Skin epidermis (tissue), 12 donors: ENCODE measurements at regions not wholly inside any gene's neighbourhood (a gene's known extent, or its start where the extent isn't known, plus 50 kb on each side); places are given as distances from the start of the nearest gene placed in this dataset.
"Not testable (repeated sequence)": the region's sequence is repeated elsewhere in the genome, so short reads cannot be mapped to it uniquely, and the experiment has no call there.

ENCODE experiments used
- H3K27ac ChIP-seq, 21 experiments: fragments of 200-600 bp; sonication (generic) in 11 of 21; one replicate each; pipeline ENCODE4 v1.5.0; 2020; ENCODE audit warnings: mild to moderate bottlenecking in 3 of 21, inconsistent platforms in 2 of 21, moderate library complexity in 2 of 21
- H3K4me3 ChIP-seq, 7 experiments: fragments of 200-600 bp; sonication (generic) in 2 of 7; one replicate each; pipeline ENCODE4 v1.5.0; 2020; ENCODE audit warnings: inconsistent platforms in 2 of 7, mild to moderate bottlenecking in 2 of 7, moderate library complexity in 1 of 7

DNA sequence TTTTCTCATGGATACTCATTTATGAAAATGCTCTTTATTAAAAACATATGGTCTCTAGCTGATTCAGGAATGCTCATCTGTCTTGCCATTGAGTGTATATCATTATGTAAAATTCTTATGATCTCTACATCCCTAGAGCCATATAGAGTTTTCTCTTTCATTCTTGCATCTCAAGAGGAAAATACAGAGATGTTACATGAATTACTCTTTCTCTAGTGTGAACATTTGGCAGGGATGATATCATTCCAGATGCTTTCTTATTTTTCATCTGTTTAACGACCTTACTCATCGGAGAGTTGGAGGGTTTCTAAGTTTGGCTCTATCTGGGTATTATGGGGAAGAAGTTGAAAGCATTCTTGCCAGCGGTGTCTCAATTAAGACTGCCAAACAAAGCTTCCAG, 202.9 kb upstream of the SLC7A11 start:
- Histone ChIP-seq H3K4me3 (no peak overlapping the region), H3K27ac (peak overlapping the region in 1 of 21 experiments; percentile 23)

DNA sequence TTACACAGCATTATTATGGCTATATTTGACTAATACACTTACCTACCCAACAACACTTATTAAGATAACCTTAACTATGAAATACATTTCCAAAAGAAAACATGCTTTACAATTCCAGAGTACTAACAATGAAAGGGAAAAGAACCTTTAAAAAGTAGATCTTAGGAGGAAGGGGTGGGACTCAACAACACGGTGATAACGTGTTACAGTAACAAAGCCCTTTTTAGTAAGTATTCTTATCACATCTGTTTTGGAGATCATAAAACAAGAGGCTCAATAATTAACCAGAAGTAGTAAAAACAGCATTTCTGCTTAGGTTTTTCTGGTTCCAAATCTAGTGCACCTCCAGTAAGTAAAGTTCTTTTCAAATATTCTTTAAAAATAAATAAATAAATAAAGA, 202.1 kb upstream of the SLC7A11 start:
- H3K4me3 ChIP-seq = no peak overlapping the region
- no peak overlapping the region for H3K27ac ChIP-seq

DNA sequence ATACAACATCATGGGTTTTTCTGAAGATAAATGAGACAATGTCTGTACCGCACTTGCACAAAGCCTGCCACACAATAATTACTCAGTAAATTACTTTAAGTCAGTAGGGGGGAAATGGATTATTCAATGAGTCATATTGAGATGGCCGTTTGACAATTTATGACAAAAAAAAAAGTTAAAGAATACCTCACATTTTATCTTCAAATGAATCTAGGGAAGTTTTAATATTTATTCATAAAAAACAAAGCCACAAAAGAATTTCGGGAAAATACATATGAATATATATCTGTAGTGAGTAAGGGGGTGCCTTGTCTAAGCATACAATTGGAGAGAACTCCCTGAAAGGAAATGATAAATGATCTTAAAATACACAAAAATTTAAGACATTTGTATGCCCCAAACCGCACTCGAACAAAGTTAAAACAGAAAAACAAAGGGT, 197.0 kb upstream of the SLC7A11 start:
- Histone ChIP-seq H3K4me3 (no peak overlapping the region), H3K27ac (no peak overlapping the region)

DNA sequence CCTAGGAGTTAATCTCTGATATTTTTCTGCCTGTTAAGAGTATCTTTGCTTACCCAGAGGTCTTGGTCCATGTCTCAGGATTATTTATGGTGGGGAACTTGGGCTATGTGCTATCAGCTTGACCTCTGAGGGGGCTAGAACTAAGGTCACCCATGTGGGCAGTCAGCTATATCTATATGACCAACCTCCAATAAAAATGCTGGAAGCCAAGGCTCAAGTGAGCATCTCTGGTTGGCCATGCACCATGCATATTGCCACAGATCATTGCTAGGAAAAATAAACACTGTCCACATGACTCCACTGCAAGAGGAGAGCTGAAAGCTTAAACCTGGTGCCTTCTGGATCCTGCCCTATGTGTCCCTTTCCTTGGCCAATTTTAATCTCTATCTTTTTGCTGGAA, 196.5 kb upstream of the SLC7A11 start:
- no peak overlapping the region for H3K27ac ChIP-seq
- no peak overlapping the region for H3K4me3 ChIP-seq

DNA sequence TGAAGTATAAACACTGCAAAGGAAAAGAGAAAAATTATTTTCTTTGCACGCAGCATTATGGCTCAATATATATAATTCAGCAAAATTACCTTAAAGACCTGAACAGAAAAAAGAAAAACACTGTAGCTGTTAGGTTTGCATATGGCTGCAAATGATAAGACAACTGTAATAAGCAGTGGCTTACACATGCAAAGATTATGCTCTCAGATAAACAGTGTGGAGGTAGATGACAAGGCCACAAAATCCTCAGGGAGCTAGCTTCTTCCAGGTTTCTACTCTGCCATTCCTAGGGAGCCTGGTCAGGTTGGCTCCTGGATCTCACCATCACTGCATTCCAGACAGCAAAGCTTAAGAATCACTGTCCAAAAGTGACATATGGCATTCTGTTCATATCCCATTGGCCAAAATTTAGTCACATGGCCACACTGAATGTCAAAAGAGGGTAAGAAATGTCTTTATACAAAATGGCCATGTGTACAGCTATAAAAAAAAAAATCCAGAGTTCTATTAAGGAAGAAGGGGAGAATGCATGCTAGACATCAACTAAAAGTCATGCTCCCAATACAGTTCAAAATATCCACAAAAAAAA, 195.2 kb upstream of the SLC7A11 start:
- Histone ChIP-seq H3K27ac (no peak overlapping the region), H3K4me3 (no peak overlapping the region)

DNA sequence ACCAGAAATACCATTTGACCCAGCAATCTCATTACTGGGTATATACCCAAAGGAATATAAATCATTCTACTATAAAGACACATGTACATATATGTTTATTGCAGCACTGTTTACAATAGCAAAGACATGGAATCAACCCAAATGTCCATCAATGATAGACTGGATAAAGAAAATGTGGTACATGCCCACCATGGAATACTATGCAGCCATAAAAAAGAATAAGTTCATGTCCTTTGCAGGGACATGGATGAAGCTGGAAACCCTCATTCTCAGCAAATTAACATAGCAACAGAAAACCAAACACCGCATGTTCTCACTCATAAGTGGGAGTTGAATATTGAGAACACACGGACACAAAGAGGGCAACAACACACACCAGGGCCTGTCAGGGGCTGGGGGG, 193.6 kb upstream of the SLC7A11 start:
- not testable (repeated sequence) for H3K4me3 ChIP-seq, H3K27ac ChIP-seq

DNA sequence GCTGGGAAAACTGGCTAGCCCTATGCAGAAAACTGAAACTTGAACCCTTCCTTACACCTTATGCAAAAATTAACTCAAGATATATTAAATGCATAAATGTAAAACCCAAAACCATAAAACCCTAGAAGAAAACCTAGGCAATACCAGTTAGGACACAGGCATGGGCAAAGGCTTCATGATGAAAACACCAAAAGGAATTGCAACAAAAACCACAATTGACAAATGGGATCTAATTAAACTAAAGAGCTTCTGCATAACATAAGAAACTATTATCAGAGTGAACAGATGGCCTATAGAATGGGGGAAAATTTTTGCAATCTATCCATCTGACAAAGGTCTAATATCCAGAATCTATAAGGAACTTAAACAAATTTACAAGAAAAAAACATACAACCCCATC, 192.9 kb upstream of the SLC7A11 start:
- not testable (repeated sequence) for H3K27ac ChIP-seq, H3K4me3 ChIP-seq

DNA sequence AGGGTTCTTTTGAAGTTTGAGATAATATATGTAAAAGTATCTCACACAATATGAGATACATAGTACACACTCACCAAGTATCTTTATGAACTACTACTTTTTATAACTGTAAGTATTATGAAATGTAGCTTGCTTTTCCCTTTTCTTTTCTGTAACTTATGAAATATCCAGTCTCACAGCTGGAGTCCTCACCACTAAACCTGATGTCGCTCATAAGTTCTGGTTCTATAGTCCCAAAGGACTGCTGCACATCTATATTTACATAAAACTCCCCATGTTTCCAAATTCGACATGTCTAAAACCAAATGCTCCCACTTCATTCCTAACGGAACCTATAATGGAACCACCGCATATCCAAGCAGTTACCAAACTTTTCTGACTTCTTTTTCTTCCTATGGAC, 186.5 kb upstream of the SLC7A11 start:
- Histone ChIP-seq H3K27ac (no peak overlapping the region), H3K4me3 (no peak overlapping the region)

DNA sequence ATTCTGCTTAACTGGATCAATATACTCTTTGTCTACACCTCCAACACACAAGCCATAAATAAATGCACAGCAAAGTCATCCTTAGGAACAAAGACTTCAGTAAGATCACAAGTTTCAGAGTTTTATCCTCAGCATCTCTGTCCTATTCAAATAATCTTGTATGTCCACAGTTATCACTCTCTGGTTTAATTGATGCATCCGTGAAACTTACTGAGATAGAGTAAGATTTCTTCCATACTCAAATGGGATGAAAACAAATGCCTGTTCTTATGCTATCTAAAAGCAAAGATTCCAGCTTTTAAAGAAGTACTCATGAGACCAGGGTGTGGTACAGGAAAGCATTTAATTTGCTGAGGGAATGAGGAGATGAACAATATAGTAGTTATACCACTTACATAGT, 184.6 kb upstream of the SLC7A11 start:
- Histone ChIP-seq H3K27ac (no peak overlapping the region), H3K4me3 (no peak overlapping the region)

DNA sequence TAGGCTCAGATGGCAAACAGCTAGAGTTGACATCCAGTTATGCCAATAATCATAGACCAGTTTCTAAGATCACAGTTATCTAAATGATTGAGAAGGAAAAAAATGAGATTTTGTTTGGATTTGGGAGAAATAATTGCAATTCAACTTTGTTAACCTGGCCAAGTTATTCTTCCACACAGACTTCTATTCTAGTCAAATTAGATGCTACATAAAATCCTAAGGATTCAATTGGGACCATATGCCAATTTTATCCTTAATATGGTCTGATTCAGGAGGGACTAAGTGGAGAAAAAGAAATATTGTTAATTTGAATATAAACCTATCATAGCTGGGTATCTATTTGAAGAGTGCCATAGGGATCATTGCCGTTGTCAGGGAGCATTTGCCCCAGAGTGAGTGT, 178.3 kb upstream of the SLC7A11 start:
- no peak overlapping the region for H3K27ac ChIP-seq

DNA sequence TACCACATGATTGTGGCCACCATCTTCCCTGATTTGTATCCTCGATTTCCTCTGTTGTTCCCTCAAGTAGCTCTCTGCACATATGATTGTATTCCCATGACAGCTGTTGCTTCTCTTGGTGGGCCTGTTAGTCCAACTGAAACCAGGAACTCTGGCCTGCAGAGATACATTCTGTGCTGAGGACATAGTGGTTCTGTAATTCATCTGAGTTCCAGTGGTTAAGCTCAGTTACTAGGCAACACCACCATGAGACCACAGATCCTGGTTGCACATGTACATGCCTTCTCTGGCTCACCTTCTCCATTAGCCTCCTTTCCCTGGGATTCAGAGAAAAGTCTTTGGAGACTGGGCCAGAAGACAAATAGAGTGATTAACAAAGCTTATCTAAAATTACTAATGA, 172.1 kb upstream of the SLC7A11 start:
- H3K27ac ChIP-seq = no peak overlapping the region

More for the DNA sequence above, 178.3 kb upstream of the SLC7A11 start:
- no peak overlapping the region for H3K4me3 ChIP-seq

DNA sequence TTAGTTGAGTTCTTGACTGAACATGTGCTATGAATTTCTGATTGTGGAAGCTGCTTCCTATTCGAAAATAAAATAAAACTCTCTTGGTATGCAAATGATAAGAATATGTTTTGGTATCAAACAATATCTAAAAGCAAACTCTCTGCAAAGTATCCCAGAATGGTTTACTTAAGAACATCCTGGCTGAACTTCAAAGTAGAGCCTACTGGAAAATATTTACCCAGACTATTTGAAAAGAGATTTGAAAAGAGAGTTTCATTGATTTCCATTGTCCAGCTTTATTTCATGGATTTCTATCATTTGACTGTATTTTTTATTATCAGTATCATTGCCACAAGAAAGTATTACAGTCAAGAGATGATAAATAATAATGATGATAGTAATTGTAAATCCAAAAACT, 171.1 kb upstream of the SLC7A11 start:
- H3K27ac ChIP-seq = no peak overlapping the region
- H3K4me3 ChIP-seq = no peak overlapping the region

More for the DNA sequence above, 172.1 kb upstream of the SLC7A11 start:
- no peak overlapping the region for H3K4me3 ChIP-seq

DNA sequence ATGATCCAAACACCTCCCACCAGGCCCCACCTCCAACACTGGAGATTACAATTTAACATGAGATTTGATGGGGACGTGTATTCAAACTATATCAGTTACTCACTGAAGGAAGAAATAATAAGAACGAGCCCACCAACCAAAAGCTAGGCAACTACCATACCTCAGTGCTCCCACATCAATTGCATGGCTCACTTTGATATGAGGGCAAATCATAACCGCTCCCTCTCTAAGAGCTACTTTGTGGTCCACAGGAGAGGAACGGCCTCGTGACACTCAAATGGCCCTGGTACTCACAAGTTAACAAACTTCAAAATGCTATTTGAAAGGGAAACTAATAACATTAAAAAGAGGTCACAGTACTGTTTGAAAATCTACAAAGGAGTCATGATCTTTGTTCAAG, 170.7 kb upstream of the SLC7A11 start:
- H3K4me3 ChIP-seq = no peak overlapping the region
- H3K27ac ChIP-seq = no peak overlapping the region

DNA sequence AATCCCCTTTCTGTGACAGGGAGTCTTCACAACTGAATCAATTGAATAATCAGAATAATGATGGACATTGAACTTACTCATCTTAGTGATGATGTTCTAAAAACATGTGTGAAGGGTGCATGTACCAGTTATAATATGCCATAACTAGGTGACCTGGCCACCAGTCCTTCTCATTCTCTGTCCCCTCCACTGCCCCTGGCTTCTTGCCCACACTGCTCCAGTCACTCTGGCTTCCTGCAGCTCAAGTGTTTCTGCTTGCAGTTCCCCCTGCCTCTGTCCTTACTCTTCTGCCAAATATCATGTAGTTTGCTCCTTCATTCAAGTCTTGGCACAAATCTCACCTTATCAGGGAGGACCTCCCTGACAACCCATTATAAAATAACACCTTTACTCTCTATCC, 168.1 kb upstream of the SLC7A11 start:
- Histone ChIP-seq H3K27ac (no peak overlapping the region), H3K4me3 (no peak overlapping the region)

DNA sequence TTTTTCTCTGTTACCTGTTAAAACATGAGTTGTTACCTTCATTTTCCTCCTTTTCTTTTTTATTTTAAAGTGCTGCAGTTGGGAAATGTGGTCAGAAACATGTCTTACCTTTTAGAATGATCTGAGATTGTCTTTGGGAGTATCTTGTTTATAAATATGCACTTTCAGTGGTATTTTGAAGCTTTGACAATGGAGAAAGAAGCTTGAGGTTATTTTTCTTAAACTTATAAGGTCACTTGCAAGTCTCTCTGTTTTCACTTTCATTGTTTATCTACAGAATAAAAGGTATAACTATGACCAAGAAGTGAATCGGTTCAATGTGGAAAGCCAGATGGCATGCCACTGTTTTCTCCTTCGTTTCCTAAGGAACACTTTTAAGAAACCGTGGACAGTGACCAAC, 167.5 kb upstream of the SLC7A11 start:
- H3K4me3 ChIP-seq = no peak overlapping the region
- H3K27ac ChIP-seq = no peak overlapping the region

DNA sequence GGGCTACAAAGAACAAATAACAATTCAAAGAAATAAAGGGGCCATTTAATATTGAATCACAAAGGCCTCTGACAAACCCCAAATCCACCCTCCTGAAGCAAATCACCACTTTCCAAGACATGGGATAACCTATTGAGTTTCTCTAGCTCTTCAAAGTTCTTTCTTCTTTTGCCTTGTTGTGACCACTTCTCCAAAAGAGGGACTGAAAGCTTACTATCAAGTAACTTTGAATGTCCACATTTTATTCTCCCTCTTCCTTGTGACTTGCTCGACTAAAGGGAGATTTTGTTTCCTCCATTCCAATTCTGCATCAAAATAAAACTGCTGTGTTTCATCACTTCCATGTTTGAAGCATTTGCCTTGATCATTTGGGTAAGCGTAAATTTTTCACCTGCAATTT, 166.6 kb upstream of the SLC7A11 start:
- Histone ChIP-seq H3K4me3 (no peak overlapping the region), H3K27ac (no peak overlapping the region)

DNA sequence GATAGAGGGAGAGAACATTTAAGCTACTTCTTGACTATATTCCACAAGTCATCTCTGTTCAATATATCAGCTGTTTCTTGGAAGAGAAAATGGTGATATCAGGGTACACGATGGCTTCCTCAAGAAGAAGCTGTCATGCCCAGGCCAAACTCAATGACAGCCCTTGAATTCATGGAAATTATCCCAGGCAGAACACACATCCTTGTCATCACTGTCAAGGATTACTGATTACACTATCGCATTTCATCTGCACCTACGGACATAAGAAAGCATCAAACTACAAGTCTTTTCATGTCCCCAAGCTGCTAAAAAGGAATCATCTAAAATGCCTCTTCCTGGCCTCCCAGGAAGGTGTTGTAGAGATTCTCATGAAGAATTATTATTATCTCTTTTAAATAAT, 165.2 kb upstream of the SLC7A11 start:
- peak overlapping the region in 2 of 21 experiments; percentile 24 to 35 for H3K27ac ChIP-seq
- no peak overlapping the region for H3K4me3 ChIP-seq

DNA sequence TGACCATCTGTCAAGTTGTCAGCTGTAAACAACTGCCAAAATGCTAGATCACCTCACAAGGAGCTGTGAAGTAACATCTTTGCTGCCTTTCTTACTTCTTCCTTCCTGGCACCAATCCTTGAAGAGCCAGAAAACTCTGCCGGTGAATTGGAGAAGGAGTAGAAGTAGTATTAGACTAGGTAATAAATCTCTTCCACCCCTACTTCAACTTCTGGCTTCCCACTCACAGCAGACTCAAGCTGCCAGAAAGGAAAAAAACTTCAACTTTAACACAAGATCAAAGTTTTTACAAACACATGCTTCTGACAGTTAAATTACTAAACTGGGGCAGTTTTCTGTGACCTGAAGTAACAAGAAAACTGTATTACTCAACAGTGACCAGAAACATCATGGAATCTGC, 164.7 kb upstream of the SLC7A11 start:
- Histone ChIP-seq H3K27ac (peak overlapping the region in 4 of 21 experiments; percentile 24 to 43 (median 36)), H3K4me3 (no peak overlapping the region)

DNA sequence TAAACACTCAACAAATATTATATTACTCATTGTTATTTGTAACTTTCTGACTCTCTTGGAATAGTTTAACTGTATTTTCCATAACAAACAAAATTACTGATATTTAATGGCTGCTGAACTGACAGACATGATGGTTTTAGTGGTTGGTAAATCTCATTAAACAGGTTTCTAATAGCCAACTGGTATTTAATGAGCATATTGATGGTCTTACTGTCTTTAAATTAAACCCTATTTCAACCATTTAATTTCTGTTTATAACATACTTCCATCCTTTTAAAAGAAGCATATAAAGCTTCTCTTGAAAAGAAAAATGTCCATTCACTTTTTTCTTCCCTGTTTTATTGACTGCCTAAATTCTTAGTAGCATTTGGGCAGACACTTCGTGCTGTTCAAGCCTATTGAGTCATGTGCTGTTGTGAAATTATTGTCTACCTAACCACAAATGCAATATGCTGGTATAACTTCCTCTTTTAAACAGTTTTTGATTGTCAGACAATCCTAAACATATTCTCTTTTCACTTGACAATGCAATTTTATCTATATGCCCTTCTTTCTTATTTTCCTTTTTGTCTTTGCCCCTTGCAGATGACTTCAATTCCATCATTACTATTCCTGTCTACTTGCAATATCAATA, 163.9 kb upstream of the SLC7A11 start:
- no peak overlapping the region for H3K4me3 ChIP-seq
- H3K27ac ChIP-seq = peak overlapping the region in 3 of 21 experiments; percentile 14 to 36 (median 34)

DNA sequence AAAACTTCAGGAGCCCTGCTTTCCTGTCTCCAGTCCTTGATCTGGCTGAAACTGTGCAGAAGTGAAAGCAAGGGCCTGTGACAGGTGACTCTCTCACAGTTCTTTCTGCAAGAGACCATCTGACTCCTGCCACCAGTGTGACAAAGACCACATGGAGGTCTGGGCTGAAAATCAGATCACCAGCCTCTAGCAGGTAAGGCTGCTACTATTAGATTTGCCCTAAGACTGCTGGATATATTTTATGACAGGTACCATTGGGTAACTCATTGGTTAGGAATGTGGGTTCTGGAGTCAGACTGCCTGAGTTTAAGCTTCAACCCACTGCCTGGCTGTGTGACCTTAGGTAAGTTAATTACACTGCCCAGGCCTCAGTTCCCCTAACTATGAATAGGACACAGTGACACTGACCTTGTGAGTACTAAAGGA, 163.3 kb upstream of the SLC7A11 start:
- Histone ChIP-seq H3K27ac (peak overlapping the region in 3 of 21 experiments; percentile 14 to 36 (median 34)), H3K4me3 (no peak overlapping the region)

DNA sequence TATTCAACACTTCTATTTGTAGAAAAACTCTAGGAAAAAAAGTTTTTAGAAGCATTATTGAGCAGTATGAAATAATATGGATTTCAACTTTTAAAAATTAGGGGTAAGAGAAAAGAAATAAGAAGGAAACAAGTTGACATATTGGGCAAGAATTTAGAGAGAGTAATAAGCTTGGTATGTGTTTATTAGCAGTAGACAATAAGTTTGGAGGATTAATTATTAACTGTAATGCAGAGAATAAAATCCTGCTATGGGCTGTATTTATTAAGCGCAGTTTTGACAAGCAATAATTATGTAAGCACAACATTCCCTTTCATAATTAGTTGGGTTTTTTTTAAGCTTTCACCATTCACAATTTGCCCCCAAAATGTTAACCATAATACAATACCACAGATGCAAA, 162.7 kb upstream of the SLC7A11 start:
- Histone ChIP-seq H3K27ac (no peak overlapping the region), H3K4me3 (no peak overlapping the region)

DNA sequence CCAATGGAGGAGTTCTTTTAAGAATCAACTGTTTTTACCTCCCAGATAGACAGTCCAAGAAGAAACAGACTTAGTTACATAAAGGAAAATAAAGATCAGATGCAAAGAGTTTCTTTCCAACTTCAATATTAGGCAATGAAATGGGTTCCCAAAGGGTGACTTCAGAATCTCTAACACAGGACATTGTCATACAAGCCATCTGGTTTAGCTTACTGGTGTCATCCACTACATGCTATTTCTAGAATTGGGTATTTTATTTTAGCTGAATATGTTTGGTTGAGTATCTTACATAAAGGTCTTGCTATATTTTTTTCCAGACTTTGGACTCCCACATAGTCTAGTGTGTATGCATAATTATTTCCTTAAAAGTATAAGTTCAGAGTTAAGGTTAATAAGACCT, 162.1 kb upstream of the SLC7A11 start:
- Histone ChIP-seq H3K27ac (no peak overlapping the region), H3K4me3 (no peak overlapping the region)
